ENCODE measurements at regions not wholly inside any gene's neighbourhood (a gene's known extent, or its start where the extent isn't known, plus 50 kb on each side); places are given as distances from the start of the nearest gene placed in this dataset.

DNA sequence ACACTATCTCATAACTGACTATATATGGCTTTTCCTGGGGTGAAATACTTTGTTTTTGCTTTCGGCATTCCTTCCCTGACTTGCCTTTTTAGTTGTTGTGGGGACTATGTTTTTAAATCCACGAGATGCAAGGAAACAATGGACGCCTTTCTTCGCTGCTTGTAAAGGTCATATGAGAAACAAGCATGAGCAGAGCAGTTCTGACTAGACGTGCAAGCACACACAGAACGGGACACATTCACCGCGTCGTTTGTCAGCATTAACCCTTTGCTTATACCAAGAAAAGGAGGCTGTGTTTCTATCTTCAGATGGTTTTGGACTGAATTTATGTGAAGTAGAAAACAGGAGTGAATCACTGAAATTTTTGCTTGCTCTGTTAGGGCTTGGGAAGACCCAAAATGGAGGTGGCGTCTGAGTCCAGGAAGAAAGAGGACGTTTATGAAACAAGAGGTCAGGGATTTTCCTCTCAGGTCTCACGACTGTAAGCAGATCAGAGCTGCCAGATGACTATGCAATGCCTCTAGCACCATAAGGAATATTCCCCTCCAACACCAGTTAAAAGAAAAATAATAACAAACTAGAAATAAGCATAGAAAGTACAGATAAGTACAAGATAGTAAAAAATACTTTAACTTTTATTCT lies 358.9 kb downstream of the DLEU7 start:
- H2AFZ ChIP-seq (ENCODE audit: insufficient read depth, low read depth, low read length, poor library complexity, severe bottlenecking) = no peak overlapping the region
- intact Hi-C loops (cut with micrococcal nuclease) = no loop called here
- no peak for DNase-seq
- Mint-ChIP-seq H3K9me3 (ENCODE audit: insufficient read depth) (no peaks in the 10 kb centered on the region), H3K4me3 (no peak overlapping the region), H3K27ac (no peak overlapping the region), H3K27me3 (no peaks in the 10 kb centered on the region), H3K4me1 (no peaks in the 10 kb centered on the region)
- no peaks in the 10 kb centered on the region for H3K27me3 ChIP-seq (replicated peaks in 1 of 4; ENCODE audit: control extremely low read depth in 1 of 4, control insufficient read depth in 3 of 4, insufficient read depth in 4 of 4, low read length in 3 of 4)
- H3K4me3 ChIP-seq (ENCODE audit: control extremely low read depth in 1 of 5, extremely low read depth in 1 of 5, insufficient read depth in 1 of 5, low read depth in 2 of 5, low read length in 4 of 5) = no peak overlapping the region
- no peaks in the 10 kb centered on the region for H4K20me1 ChIP-seq (ENCODE audit: control insufficient read depth, insufficient read depth, low read length, poor library complexity, severe bottlenecking)
- CTCF ChIA-PET = interaction anchor here (0.8 kb wide), 1 partner anchor 9 kb away, joined by 3 read pairs; no protein-coding TSS in a partner anchor
- H3K36me3 ChIP-seq (replicated peaks in 1 of 2; ENCODE audit: control extremely low read depth in 1 of 2, control insufficient read depth in 1 of 2, extremely low read depth in 1 of 2, insufficient read depth in 2 of 2, low read length in 1 of 2) = no peaks in the 10 kb centered on the region
- no peaks in the 10 kb centered on the region for H3K79me2 ChIP-seq (ENCODE audit: control insufficient read depth, insufficient read depth, low read length)
- POLR2A ChIA-PET = no interaction called here
- H3K4me2 ChIP-seq (replicated peaks; ENCODE audit: low read depth, low read length, poor library complexity, severe bottlenecking) = no peak overlapping the region
- H3K9ac ChIP-seq (ENCODE audit: low read length) = no peak overlapping the region
- H3K4me1 ChIP-seq (ENCODE audit: control insufficient read depth in 2 of 2, insufficient read depth in 2 of 2, low read length in 2 of 2) = no peaks in the 10 kb centered on the region
- no peaks in the 10 kb centered on the region for H3K9me3 ChIP-seq (ENCODE audit: control extremely low read depth in 1 of 3, control insufficient read depth in 2 of 3, insufficient read depth in 1 of 3, low read length in 2 of 3)
- TF ChIP-seq, protein P1, sequence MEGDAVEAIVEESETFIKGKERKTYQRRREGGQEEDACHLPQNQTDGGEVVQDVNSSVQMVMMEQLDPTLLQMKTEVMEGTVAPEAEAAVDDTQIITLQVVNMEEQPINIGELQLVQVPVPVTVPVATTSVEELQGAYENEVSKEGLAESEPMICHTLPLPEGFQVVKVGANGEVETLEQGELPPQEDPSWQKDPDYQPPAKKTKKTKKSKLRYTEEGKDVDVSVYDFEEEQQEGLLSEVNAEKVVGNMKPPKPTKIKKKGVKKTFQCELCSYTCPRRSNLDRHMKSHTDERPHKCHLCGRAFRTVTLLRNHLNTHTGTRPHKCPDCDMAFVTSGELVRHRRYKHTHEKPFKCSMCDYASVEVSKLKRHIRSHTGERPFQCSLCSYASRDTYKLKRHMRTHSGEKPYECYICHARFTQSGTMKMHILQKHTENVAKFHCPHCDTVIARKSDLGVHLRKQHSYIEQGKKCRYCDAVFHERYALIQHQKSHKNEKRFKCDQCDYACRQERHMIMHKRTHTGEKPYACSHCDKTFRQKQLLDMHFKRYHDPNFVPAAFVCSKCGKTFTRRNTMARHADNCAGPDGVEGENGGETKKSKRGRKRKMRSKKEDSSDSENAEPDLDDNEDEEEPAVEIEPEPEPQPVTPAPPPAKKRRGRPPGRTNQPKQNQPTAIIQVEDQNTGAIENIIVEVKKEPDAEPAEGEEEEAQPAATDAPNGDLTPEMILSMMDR (IDR thresholded peaks at IDR 0.05) = no peak
- TF ChIP-seq EZH2 (IDR thresholded peaks at IDR 0.05; ENCODE audit: borderline replicate concordance, insufficient read depth, low read depth, low read length, poor library complexity, severe bottlenecking) = no peak
- H3K27ac ChIP-seq (ENCODE audit: low read length in 2 of 2) = no peak overlapping the region
- ATAC-seq (ENCODE audit: low read depth) = no peak
- WGBS (ENCODE audit: insufficient coverage) = 97% methylated on average over 3 of the region's 12 CpGs

DNA sequence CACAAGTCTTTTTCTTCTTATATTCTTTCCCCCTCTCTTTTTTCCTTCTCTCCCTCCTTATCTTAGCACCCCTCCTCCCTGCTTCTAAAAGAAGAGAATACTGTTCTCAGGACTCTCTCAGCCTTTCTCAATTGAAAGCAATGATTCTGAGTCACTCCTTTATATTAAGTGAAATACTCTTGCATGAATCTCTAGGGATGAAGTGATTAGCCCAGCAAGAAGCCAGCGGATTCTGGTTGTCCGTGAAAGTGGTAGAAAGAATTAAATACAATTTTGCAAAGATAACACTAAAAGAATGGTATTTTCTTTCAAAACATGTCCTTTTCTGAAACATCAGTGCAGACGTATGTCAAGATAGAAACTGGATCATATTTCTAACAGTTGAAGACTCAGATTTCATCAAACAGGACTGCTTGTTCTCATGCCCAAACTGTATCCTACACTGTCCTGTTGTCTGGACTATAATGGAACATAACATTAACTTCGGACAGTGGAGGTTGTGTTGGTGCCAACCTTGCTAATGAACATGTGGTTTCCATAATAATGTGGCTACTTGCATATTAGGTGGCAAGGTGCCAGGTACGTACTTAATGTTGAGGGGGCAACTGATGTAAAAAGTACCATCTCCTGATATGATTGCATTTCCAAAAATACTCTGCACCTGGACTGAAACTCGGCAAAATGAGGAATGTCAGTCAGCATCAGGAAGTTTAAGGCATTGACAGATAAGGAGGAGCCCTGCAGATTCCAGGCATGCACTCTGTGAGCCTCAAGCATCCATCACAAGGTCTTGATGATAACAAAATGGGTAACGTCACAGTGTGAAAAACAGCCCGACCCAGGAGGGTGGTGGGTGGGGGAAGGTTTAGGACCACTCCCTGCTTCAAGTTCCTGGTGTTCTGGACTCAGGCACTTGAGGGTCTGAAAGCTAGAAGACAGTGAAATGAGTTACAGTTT lies 357.2 kb downstream of the DLEU7 start:
- CTCF ChIA-PET = no interaction called here
- no peak overlapping the region for H3K27ac Mint-ChIP-seq

More for the DNA sequence above, 357.2 kb downstream of the DLEU7 start:
- TF ChIP-seq, protein P1 (IDR thresholded peaks at IDR 0.05) = no peak
- TF ChIP-seq EZH2 (IDR thresholded peaks at IDR 0.05; ENCODE audit: borderline replicate concordance, insufficient read depth, low read depth, low read length, poor library complexity, severe bottlenecking) = no peak
- no peak overlapping the region for H3K27ac ChIP-seq (ENCODE audit: low read length in 2 of 2)
- H3K27me3 Mint-ChIP-seq = no peaks in the 10 kb centered on the region
- 77% methylated on average over 4 of the region's 8 CpGs for WGBS (ENCODE audit: insufficient coverage)
- H3K9ac ChIP-seq (ENCODE audit: low read length) = no peak overlapping the region
- no peaks in the 10 kb centered on the region for H3K9me3 Mint-ChIP-seq (ENCODE audit: insufficient read depth)
- POLR2A ChIA-PET = no interaction called here
- no peaks in the 10 kb centered on the region for H3K9me3 ChIP-seq (ENCODE audit: control extremely low read depth in 1 of 3, control insufficient read depth in 2 of 3, insufficient read depth in 1 of 3, low read length in 2 of 3)
- no peaks in the 10 kb centered on the region for H3K4me1 Mint-ChIP-seq
- no peak overlapping the region for H3K4me3 ChIP-seq (ENCODE audit: control extremely low read depth in 1 of 5, extremely low read depth in 1 of 5, insufficient read depth in 1 of 5, low read depth in 2 of 5, low read length in 4 of 5)
- H3K4me2 ChIP-seq (replicated peaks; ENCODE audit: low read depth, low read length, poor library complexity, severe bottlenecking) = no peak overlapping the region
- H3K36me3 ChIP-seq (replicated peaks in 1 of 2; ENCODE audit: control extremely low read depth in 1 of 2, control insufficient read depth in 1 of 2, extremely low read depth in 1 of 2, insufficient read depth in 2 of 2, low read length in 1 of 2) = no peaks in the 10 kb centered on the region
- H3K27me3 ChIP-seq (replicated peaks in 1 of 4; ENCODE audit: control extremely low read depth in 1 of 4, control insufficient read depth in 3 of 4, insufficient read depth in 4 of 4, low read length in 3 of 4) = no peaks in the 10 kb centered on the region
- H4K20me1 ChIP-seq (ENCODE audit: control insufficient read depth, insufficient read depth, low read length, poor library complexity, severe bottlenecking) = no peaks in the 10 kb centered on the region
- H3K4me1 ChIP-seq (ENCODE audit: control insufficient read depth in 2 of 2, insufficient read depth in 2 of 2, low read length in 2 of 2) = no peaks in the 10 kb centered on the region
- intact Hi-C loops (cut with micrococcal nuclease) = no loop called here
- no peak for ATAC-seq (ENCODE audit: low read depth)
- H2AFZ ChIP-seq (ENCODE audit: insufficient read depth, low read depth, low read length, poor library complexity, severe bottlenecking) = no peak overlapping the region
- no peak overlapping the region for H3K4me3 Mint-ChIP-seq
- no peak for DNase-seq
- no peaks in the 10 kb centered on the region for H3K79me2 ChIP-seq (ENCODE audit: control insufficient read depth, insufficient read depth, low read length)
